OCI-LY3 (cell line): ENCODE measurements at regions not wholly inside any gene's neighbourhood (a gene's known extent, or its start where the extent isn't known, plus 50 kb on each side); places are given as distances from the start of the nearest gene placed in this dataset.

ENCODE experiments used
- H2AFZ ChIP-seq: fragments of 200-600, 300-600 bp; shearing (Covaris generic); 2 replicates; pipeline ENCODE4 v1.6.0; 2014; ENCODE audit warnings: antibody characterized with exemption, low read depth, low read length
- H3K27ac ChIP-seq: fragments of 200-600, 300-600 bp; sonication (generic); 2 replicates; pipeline ENCODE4 v1.5.1; 2014; ENCODE audit warnings: mild to moderate bottlenecking, low read length, moderate library complexity, mixed read lengths
- H3K27me3 ChIP-seq: fragments of 200-600, 300-600 bp; sonication (generic); 2 replicates; pipeline ENCODE4 v1.6.1; 2014; ENCODE audit warnings: low read depth, low read length, mixed read lengths
- H3K36me3 ChIP-seq: fragments of 200-600, 300-600 bp; sonication (generic); replicated peaks from 2 replicates; pipeline ENCODE3; 2014; ENCODE audit warnings: low read depth, low read length, mixed read lengths
- H3K4me1 ChIP-seq: fragments of 300-600, 200-600 bp; sonication (generic); 2 replicates; pipeline ENCODE4 v1.6.1; 2014; ENCODE audit warnings: low read length, mixed read lengths
- H3K4me2 ChIP-seq: fragments of 200-600, 300-600 bp; sonication (generic); 2 replicates; pipeline ENCODE4 v1.6.1; 2014; ENCODE audit warnings: low read length, mixed read lengths
- H3K4me3 ChIP-seq: fragments of 300-600, 200-600 bp; sonication (generic); 2 replicates; pipeline ENCODE4 v1.5.1; 2014; ENCODE audit warnings: antibody characterized with exemption, mild to moderate bottlenecking, low read length, moderate library complexity
- H3K79me2 ChIP-seq: fragments of 300-600, 200-600 bp; shearing (Covaris generic); 2 replicates; pipeline ENCODE4 v1.6.1; 2014; ENCODE audit warnings: mild to moderate bottlenecking, low read length, mixed read lengths
- H3K9ac ChIP-seq: fragments of 300-600, 200-600 bp; shearing (Covaris generic); 2 replicates; pipeline ENCODE4 v1.6.0; 2014; ENCODE audit warnings: mild to moderate bottlenecking, low read length, moderate library complexity
- H3K9me3 ChIP-seq: fragments of 200-600, 300-600 bp; shearing (Covaris generic); 2 replicates; pipeline ENCODE4 v1.6.1; 2014; ENCODE audit warnings: low read length, mixed read lengths; ENCODE audit not compliant: insufficient read depth
- H4K20me1 ChIP-seq: fragments of 200-600, 300-600 bp; sonication (generic); 2 replicates; pipeline ENCODE4 v1.6.1; 2016; ENCODE audit warnings: low read length, mixed read lengths; ENCODE audit not compliant: insufficient read depth
- CTCF ChIP-seq: fragments of 200-600, 300-600 bp; sonication (generic); IDR thresholded peaks from 2 replicates; pipeline ENCODE4 v1.5.1; 2014; ENCODE audit warnings: antibody characterized with exemption, low read length, low read depth
- EZH2phosphoT487 ChIP-seq: fragments of 200-600 bp; shearing (Covaris generic); IDR thresholded peaks from 2 replicates; pipeline ENCODE4 v1.6.1; 2018; ENCODE audit warnings: antibody characterized with exemption, mixed run types, low read depth

DNA sequence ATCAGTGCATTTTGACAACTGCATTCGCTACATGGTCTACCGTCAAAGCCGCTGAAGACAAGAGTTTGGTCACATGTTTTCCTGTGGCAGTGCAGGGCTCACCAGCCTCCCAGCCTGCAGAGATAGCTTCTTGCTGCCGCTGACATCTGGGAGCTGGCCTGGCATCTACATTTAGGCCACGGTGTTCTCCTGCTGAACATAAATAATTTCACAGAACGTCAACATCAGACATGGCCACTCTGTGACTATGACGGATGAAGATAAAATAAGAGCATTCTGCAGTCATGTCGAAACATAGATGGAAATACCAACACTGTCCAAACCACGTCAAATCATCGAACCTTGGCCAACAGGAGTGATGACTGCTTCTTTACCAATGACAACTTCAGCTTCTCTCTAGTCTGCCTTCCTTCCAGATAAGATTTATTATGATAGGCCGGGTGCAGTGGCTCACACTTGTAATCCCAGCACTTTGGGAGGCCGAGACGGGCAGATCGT is 91.2 kb downstream of the TNFAIP2 start:
- no peak overlapping the region for H3K4me2 ChIP-seq
- H4K20me1 ChIP-seq, result no peaks in the 10 kb centered on the region
- H2AFZ ChIP-seq, result no peak overlapping the region
- no peak overlapping the region for H3K27ac ChIP-seq
- no peak overlapping the region for H3K9ac ChIP-seq
- H3K36me3 ChIP-seq, result no peaks in the 10 kb centered on the region
- H3K9me3 ChIP-seq, result no peaks in the 10 kb centered on the region; the same call in 1 of the 2 replicates
- H3K27me3 ChIP-seq, result peaks cover 4% of the 10 kb centered on the region; the same call in 1 of the 2 replicates
- no peaks in the 10 kb centered on the region for H3K4me1 ChIP-seq
- TF ChIP-seq EZH2phosphoT487, result no peak
- TF ChIP-seq CTCF, result no peak
- H3K79me2 ChIP-seq, result no peaks in the 10 kb centered on the region
- no peak overlapping the region for H3K4me3 ChIP-seq

GRCh38 chr14:103216399-103216798 is 93.1 kb downstream of the TNFAIP2 start:
- H3K4me1 ChIP-seq, result no peaks in the 10 kb centered on the region
- no peak overlapping the region for H3K4me3 ChIP-seq
- no peaks in the 10 kb centered on the region for H3K36me3 ChIP-seq
- no peak for TF ChIP-seq EZH2phosphoT487
- peaks cover 4% of the 10 kb centered on the region; the same call in 1 of the 2 replicates for H3K27me3 ChIP-seq
- H4K20me1 ChIP-seq, result no peaks in the 10 kb centered on the region
- no peak overlapping the region for H3K9ac ChIP-seq
- no peak overlapping the region for H2AFZ ChIP-seq
- no peaks in the 10 kb centered on the region for H3K79me2 ChIP-seq
- no peaks in the 10 kb centered on the region; the same call in 1 of the 2 replicates for H3K9me3 ChIP-seq
- H3K27ac ChIP-seq, result no peak overlapping the region
- no peak overlapping the region for H3K4me2 ChIP-seq

DNA sequence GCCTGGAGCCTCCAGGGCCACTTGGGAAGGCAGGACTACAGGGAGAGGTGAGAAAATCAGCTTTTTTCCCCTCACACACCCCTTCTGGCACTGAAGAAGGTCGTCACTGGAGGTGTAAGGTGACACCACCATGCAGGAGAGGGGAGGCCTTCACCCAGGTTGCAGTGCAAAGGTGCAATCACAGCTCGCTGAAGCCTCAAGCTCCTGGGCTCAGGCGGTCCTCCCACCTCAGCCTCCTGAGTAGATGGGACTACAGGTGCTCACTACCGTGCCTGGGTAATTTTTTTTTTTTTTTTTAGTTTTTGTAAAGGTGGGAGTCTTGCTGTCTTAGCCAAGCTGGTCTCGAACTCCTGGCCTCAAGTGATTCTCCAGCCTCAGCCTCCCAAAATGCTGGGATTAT is 93.6 kb downstream of the TNFAIP2 start:
- no peaks in the 10 kb centered on the region for H3K4me1 ChIP-seq
- no peak overlapping the region for H3K4me3 ChIP-seq
- no peak overlapping the region for H3K4me2 ChIP-seq
- no peaks in the 10 kb centered on the region for H3K36me3 ChIP-seq
- no peaks in the 10 kb centered on the region; the same call in 1 of the 2 replicates for H3K9me3 ChIP-seq
- peaks cover 4% of the 10 kb centered on the region; the same call in 1 of the 2 replicates for H3K27me3 ChIP-seq
- H3K27ac ChIP-seq, result no peak overlapping the region
- H3K79me2 ChIP-seq, result no peaks in the 10 kb centered on the region
- H2AFZ ChIP-seq, result no peak overlapping the region
- no peaks in the 10 kb centered on the region for H4K20me1 ChIP-seq
- no peak for TF ChIP-seq EZH2phosphoT487
- TF ChIP-seq CTCF, result no peak
- no peak overlapping the region for H3K9ac ChIP-seq

DNA sequence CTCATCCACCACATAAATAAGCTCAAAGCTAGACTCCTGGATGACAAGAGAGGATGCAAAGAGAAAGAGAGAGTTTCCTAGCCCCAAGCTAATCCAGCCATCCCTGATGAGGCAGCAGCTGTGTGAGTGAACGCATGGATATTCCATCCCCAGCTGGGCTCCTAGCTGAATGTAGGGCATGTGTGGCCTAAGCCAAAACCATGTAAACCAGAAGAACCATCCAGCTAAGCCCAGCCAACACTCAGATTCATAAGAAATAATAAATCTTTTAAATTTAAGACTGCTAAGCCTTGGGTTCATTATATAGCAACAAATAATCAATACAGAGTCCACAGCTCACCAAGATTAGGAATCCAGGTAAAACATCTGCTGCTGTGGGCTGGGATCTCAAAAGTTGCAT is 94.3 kb downstream of the TNFAIP2 start:
- Histone ChIP-seq H3K27ac (no peak overlapping the region), H3K4me1 (no peaks in the 10 kb centered on the region), H3K9me3 (no peaks in the 10 kb centered on the region; the same call in 1 of the 2 replicates), H2AFZ (no peak overlapping the region), H3K4me3 (no peak overlapping the region), H3K9ac (no peak overlapping the region), H3K4me2 (no peak overlapping the region), H3K27me3 (peaks cover 2% of the 10 kb centered on the region; the same call in 1 of the 2 replicates), H3K36me3 (no peaks in the 10 kb centered on the region), H3K79me2 (no peaks in the 10 kb centered on the region), H4K20me1 (no peaks in the 10 kb centered on the region)
- no peak for TF ChIP-seq CTCF
